ENCODE measurements at regions not wholly inside any gene's neighbourhood (a gene's known extent, or its start where the extent isn't known, plus 50 kb on each side); places are given as distances from the start of the nearest gene placed in this dataset.

- TF ChIP-seq POLR2A (IDR thresholded peaks at IDR 0.05) (no peak), CTCF (IDR thresholded peaks at IDR 0.05) (no peak)
Observed at GRCh38 chr20:21801193-21801592, 95.7 kb downstream of the PAX1 start.

Data from testis (tissue), 2 donors.